Inflammatory macrophage treated with lipopolysaccharide for 1 hour (primary cell): ENCODE measurements at regions not wholly inside any gene's neighbourhood (a gene's known extent, or its start where the extent isn't known, plus 50 kb on each side); places are given as distances from the start of the nearest gene placed in this dataset.
"Not testable (repeated sequence)": the region's sequence is repeated elsewhere in the genome, so short reads cannot be mapped to it uniquely, and the experiment has no call there.

Experiments
- DNase-seq, 2 donors: peaks; one replicate each; pipeline ENCODE4 v3.0.0-alpha.2; 2020 to 2022

GRCh38 chr3:147231980-147232379, 174.4 kb downstream of the ZIC4 start:
- not testable (repeated sequence) for DNase-seq

- no peak for DNase-seq
Observed at GRCh38 chr3:147231111-147231510, 175.2 kb downstream of the ZIC4 start.

GRCh38 chr3:147222291-147222690, 184.1 kb downstream of the ZIC4 start:
- DNase-seq, result no peak

DNA sequence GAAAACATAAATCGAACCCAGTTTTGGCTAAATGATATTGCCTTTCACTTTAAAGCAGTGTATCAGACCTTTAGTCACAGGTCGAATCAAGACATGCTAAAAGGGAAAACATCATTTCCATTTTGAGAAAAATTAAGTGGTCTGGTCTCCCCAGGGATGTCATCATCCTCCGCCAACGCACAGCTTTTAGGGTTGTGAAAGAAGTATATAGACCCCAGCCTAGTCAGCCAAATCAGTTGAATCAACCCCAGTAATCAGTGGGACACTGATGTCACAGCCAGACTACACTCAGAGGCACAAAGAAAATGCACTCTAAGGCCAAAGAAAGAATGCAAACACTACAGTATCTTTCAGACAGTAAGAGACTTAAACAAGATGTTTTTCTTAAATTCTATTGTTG, 187.4 kb downstream of the ZIC4 start:
- DNase-seq, result no peak

GRCh38 chr3:147216143-147216673, 190.1 kb downstream of the ZIC4 start:
- no peak for DNase-seq

- DNase-seq, result no peak
Observed at GRCh38 chr3:147215660-147216059, 190.7 kb downstream of the ZIC4 start.

- no peak for DNase-seq
Observed at GRCh38 chr3:147213633-147214032, 192.7 kb downstream of the ZIC4 start.

- no peak for DNase-seq
Observed at GRCh38 chr3:147210676-147211075, 195.7 kb downstream of the ZIC4 start.

DNA sequence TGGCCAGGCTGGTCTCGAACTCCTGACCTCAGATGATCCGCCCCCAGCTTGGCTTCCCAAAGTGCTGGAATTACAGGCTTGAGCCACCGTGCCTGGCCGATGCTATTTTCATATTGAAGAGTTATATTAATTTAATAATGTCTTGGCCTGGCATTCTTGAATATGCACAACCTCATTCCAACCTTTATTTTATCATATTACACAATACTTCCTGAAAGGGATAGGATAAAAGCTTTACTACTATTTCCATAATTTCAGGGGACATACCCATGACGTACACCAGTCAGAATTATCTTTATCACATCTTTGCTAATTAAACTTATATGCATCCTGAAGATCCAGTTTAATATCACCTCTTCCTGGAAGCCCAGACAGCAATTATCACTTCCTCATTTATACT, 205.3 kb downstream of the ZIC4 start:
- no peak for DNase-seq

GRCh38 chr3:147200545-147200944, 205.8 kb downstream of the ZIC4 start:
- DNase-seq, result no peak

- DNase-seq, result no peak
Observed at GRCh38 chr3:147197739-147198138, 208.6 kb downstream of the ZIC4 start.

DNA sequence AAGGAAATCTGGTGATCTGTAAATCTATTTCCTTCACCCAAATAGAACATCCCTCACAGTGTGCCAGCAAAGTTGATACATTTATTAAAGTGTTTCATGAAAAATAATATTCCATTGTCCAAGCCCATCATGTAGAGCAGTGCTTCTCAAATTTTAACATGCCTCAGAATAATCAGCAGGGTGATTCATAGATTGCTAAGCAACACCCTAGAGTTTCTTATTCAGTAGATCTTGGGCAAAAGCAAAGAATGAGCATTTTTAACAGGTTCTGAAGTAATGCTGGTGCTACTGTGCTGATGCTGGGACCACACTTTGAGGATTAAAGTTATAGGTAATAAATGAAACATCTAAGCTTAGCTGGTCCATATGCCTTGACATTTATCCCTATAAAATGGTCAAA, 210.5 kb downstream of the ZIC4 start:
- no peak for DNase-seq

- peak; percentile 18 to 74 for DNase-seq
Observed at GRCh38 chr3:147191795-147192385, 214.5 kb downstream of the ZIC4 start.

DNA sequence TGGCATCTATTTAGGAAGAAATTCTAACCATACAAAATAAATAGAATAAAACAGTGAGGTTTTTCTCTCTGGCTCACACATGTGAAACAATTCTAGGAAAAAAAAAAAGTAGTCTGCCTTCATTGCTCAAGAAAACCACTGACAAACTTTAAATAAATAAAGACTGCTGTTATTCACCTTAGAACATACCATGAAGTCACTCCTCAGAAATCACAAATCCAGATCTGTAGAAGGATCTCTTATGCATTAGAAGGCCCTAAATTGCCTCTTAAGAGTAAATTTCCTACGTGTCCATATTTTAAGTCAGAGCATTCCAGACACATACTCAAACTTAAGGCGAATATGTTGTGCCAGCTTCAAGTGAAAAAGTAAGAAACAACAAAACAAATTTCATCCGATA, 217.3 kb downstream of the ZIC4 start:
- no peak for DNase-seq

DNA sequence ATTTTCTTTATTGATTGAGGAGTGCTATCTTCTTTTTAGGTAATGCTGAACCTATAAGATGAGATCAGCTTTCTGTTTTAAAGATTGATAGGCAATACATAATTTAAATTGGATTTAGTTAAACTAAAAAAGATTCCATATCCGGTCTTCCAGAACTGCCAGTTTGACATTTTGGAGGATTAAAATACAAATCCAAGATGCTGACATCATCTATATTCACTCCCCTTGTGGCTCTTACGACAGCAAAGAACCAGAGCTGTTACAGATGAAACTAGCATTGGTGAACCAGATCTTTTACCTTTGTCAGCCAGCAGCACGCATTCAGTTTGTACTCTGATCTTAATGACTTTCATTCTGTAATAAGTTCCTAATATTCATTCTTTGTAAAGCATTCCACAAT, 218.7 kb downstream of the ZIC4 start:
- no peak for DNase-seq

- DNase-seq, result no peak
Observed at GRCh38 chr3:147185781-147186180, 220.6 kb downstream of the ZIC4 start.

DNA sequence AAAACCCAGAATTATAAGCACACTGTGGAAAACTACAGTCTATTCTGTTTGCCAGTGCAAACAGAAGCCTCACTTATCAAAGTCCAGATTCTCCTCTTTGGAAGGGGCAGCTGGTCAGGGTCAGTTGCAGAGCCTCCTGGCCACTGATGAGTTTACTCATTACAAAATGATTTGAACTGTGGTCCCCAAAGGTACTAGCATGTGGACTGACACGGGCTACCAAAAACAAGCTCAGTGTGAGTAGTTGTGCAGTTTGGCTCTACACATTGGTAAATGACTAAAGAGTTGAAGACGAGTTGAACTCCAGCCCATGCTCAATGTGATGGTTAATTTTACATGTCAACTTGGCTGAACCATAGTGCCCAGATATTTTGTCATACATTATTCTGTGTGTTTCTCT, 221.5 kb downstream of the ZIC4 start:
- no peak for DNase-seq

DNA sequence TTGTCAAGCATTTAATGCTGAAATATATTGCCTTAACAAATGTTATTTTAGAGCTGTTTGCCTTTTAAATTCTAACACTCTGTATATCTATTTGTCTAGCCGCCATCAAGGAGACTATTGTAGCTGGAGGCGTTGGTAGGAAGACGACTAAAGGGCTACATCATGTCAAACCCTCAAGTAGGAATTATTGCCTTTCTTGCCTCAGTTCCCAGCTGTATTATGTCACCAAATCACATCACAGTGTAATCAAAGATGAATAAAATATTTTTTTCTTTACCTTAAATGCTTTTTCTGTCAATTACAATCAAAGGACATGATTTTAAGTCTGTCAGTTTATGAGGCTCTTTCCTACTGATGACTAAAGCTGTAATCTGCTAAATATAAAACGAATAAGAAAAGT, 233.1 kb downstream of the ZIC4 start:
- no peak for DNase-seq

- no peak for DNase-seq
Observed at GRCh38 chr3:147162743-147163142, 243.6 kb downstream of the ZIC4 start.

GRCh38 chr3:147161833-147162232, 244.5 kb downstream of the ZIC4 start:
- no peak for DNase-seq

- DNase-seq, result no peak
Observed at GRCh38 chr3:147160984-147161383, 245.4 kb downstream of the ZIC4 start.

GRCh38 chr3:147159141-147159540, 247.2 kb downstream of the ZIC4 start:
- DNase-seq, result no peak

DNA sequence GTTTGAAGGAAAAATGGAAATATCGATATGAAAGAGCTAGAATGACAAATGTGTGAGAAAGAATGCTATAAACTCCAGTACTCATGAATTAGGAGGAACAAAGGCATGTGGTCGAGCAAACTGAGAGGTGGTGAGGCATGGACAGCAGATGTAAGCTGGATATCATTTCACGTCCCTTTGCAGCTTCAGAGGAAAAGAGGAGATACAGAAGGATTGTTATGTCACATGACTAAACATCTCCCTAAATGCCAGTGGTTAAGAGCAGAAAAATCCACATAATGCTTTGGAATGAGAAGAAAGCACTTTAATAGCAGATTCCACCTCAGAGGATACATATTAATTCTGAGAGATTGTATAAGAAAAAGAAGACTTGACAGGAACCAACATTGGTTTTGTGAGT, 248.7 kb downstream of the ZIC4 start:
- no peak for DNase-seq

DNA sequence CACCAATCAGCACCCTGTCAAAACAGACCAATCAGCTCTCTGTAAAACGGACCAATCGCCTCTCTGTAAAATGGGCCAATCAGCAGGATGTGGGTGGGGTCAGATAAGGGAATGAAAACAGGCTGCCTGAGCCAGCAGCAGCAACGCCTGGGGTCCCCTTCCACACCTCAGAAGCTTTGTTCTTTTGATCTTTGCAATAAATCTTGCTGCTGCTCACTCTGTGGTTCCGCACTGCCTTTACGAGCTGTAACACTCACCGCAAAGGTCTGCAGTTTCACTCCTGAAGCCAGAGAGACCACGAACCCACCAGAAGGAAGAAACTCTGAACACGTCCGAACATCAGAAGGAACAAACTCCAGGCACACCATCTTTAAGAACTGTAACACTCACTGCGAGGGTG, 251.4 kb downstream of the ZIC4 start:
- not testable (repeated sequence) for DNase-seq

DNA sequence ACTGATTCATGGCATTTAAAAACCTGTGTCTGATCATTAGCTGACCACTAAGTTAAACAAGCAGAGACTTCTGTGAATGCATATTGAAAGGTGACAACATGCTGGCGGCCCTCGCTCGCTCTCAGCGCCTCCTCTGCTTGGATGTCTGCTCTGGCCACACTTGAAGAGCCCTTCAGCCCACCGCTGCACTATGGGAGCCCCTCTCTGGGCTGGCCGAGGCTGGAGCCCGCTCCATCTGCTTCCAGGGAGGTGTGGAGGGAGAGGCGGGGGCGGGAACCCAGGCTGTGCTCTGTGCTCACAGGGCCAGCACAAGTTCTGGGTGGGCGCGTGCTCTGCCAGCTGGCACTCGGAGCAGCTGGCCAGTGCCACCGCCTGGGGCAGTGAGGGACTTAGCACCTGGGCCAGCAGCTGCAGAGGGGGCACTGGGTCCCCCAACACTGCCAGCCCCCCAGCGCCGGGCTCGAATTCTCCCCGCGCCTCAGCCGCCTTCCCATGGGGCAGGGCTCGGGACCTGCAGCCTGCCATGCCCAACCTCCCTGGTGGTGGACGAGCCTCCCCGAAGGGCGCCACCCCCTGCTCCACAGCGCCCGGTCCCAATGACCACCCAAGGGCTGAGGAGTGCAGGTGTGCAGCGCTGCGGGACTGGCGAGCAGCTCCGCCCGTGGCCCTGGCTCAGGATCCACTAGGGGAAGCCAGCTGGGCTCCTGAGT, 252.4 kb downstream of the ZIC4 start:
- DNase-seq, result no peak
